ENCODE measurements at regions not wholly inside any gene's neighbourhood (a gene's known extent, or its start where the extent isn't known, plus 50 kb on each side); places are given as distances from the start of the nearest gene placed in this dataset.

DNA sequence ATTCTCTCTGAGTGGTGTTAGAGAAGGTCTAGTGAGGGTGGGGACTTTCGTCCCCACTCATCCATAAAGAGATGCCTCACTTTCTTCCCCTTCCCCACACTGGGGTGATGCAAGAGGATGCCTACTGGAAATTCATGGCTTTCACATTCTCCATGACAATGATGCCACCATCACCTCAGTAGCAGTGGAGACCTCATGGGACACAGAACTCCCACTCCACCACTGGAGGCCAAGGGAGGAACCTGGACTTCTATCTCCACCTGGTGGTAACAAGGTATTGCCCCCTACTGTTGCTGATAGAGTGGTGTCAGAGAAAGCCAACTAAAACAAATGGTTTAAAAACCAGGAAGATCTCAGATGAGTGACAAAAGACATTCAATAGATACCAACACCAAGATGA lies 110.9 kb downstream of the INHBB start:
- Histone ChIP-seq H3K36me3 (replicated peaks; ENCODE audit: insufficient read depth, low read length) (no peaks in the 10 kb centered on the region), H3K4me1 (ENCODE audit: low read length) (no peaks in the 10 kb centered on the region), H2AFZ (ENCODE audit: low read length) (no peak overlapping the region), H3K4me2 (ENCODE audit: low read depth, low read length) (no peak overlapping the region), H3K27ac (ENCODE audit: low read length) (no peak overlapping the region), H4K20me1 (ENCODE audit: insufficient read depth, low read length) (no peaks in the 10 kb centered on the region), H3K4me3 (ENCODE audit: low read length) (no peak overlapping the region), H3K79me2 (ENCODE audit: low read length) (no peaks in the 10 kb centered on the region), H3K9me3 (replicated peaks; ENCODE audit: insufficient read depth, low read length) (no peaks in the 10 kb centered on the region), H3K27me3 (replicated peaks; ENCODE audit: insufficient read depth, low read length) (no peaks in the 10 kb centered on the region), H3F3A (ENCODE audit: insufficient read depth, low read length) (no peaks in the 10 kb centered on the region), H3K9me2 (replicated peaks; ENCODE audit: insufficient read depth, low read length) (no peaks in the 10 kb centered on the region), H3K9ac (ENCODE audit: low read length) (no peak overlapping the region)
- TF ChIP-seq EZH2phosphoT487 (IDR thresholded peaks at IDR 0.05; ENCODE audit: low read length) (no peak), EZH2 (optimal IDR thresholded peaks at IDR 0.05; ENCODE audit: low read depth, low read length) (no peak)
- TF ChIP-seq, protein P1, sequence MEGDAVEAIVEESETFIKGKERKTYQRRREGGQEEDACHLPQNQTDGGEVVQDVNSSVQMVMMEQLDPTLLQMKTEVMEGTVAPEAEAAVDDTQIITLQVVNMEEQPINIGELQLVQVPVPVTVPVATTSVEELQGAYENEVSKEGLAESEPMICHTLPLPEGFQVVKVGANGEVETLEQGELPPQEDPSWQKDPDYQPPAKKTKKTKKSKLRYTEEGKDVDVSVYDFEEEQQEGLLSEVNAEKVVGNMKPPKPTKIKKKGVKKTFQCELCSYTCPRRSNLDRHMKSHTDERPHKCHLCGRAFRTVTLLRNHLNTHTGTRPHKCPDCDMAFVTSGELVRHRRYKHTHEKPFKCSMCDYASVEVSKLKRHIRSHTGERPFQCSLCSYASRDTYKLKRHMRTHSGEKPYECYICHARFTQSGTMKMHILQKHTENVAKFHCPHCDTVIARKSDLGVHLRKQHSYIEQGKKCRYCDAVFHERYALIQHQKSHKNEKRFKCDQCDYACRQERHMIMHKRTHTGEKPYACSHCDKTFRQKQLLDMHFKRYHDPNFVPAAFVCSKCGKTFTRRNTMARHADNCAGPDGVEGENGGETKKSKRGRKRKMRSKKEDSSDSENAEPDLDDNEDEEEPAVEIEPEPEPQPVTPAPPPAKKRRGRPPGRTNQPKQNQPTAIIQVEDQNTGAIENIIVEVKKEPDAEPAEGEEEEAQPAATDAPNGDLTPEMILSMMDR (IDR thresholded peaks at IDR 0.05; ENCODE audit: low read length): no peak
- no peak for DNase-seq

DNA sequence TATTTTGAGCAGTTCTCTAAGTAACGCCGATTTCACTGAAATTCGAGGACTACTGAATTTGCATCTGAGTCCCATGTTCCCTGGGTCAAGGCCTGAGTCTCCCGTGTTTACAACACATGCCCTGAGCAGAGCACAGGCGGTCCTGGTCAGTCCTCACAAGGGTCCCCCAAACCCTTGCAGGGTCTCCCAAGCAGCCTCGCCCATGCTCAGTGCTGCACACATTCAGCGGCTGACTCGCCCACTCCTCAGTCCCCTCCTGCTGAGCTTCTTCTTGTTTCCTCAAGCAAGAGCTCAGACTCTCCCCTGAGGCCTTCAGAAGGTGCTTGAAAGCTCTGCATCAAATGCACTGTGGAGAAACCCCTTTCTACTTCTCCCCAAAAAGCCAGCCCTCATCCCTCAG lies 114.6 kb downstream of the INHBB start:
- H3K79me2 ChIP-seq (ENCODE audit: low read length): no peaks in the 10 kb centered on the region
- H3K9me3 ChIP-seq (replicated peaks; ENCODE audit: insufficient read depth, low read length): no peaks in the 10 kb centered on the region
- H3K4me2 ChIP-seq (ENCODE audit: low read depth, low read length): no peak overlapping the region
- H3K9me2 ChIP-seq (replicated peaks; ENCODE audit: insufficient read depth, low read length): no peaks in the 10 kb centered on the region
- H3F3A ChIP-seq (ENCODE audit: insufficient read depth, low read length): no peaks in the 10 kb centered on the region
- TF ChIP-seq, protein P1 (IDR thresholded peaks at IDR 0.05; ENCODE audit: low read length): no peak
- TF ChIP-seq EZH2phosphoT487 (IDR thresholded peaks at IDR 0.05; ENCODE audit: low read length) (no peak), EZH2 (optimal IDR thresholded peaks at IDR 0.05; ENCODE audit: low read depth, low read length) (no peak)
- H2AFZ ChIP-seq (ENCODE audit: low read length): no peak overlapping the region
- H3K27me3 ChIP-seq (replicated peaks; ENCODE audit: insufficient read depth, low read length): no peaks in the 10 kb centered on the region
- H3K9ac ChIP-seq (ENCODE audit: low read length): no peak overlapping the region
- no peaks in the 10 kb centered on the region for H3K4me1 ChIP-seq (ENCODE audit: low read length)
- no peaks in the 10 kb centered on the region for H4K20me1 ChIP-seq (ENCODE audit: insufficient read depth, low read length)
- DNase-seq: no peak
- no peak overlapping the region for H3K27ac ChIP-seq (ENCODE audit: low read length)
- H3K36me3 ChIP-seq (replicated peaks; ENCODE audit: insufficient read depth, low read length): no peaks in the 10 kb centered on the region
- no peak overlapping the region for H3K4me3 ChIP-seq (ENCODE audit: low read length)

DNA sequence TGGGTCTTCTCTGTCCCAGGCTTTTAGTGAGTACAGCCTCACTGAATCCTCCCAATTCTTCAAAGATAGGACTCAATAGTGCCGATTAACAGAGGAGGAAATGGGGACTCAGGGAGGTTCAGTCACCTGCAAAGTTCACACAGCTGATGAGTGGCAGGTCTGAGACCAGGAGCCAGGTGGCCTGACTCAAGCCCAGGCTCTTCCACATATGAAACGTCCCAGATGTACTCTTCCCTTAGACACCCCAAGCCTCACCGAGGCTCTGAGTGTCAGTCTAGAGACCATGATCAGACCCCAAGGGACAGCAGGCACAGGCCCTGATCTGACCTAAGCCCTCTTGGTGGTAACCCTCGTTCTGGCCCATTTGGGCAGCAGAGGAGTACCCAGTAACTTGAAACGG lies 115.2 kb downstream of the INHBB start:
- no peaks in the 10 kb centered on the region for H3F3A ChIP-seq (ENCODE audit: insufficient read depth, low read length)
- no peak overlapping the region for H3K4me3 ChIP-seq (ENCODE audit: low read length)
- TF ChIP-seq EZH2phosphoT487 (IDR thresholded peaks at IDR 0.05; ENCODE audit: low read length) (no peak), EZH2 (optimal IDR thresholded peaks at IDR 0.05; ENCODE audit: low read depth, low read length) (no peak)
- TF ChIP-seq, protein P1 (IDR thresholded peaks at IDR 0.05; ENCODE audit: low read length): no peak
- no peak overlapping the region for H2AFZ ChIP-seq (ENCODE audit: low read length)
- H3K9me3 ChIP-seq (replicated peaks; ENCODE audit: insufficient read depth, low read length): no peaks in the 10 kb centered on the region
- H3K27me3 ChIP-seq (replicated peaks; ENCODE audit: insufficient read depth, low read length): no peaks in the 10 kb centered on the region
- no peak overlapping the region for H3K4me2 ChIP-seq (ENCODE audit: low read depth, low read length)
- no peak overlapping the region for H3K9ac ChIP-seq (ENCODE audit: low read length)
- H3K4me1 ChIP-seq (ENCODE audit: low read length): no peaks in the 10 kb centered on the region
- DNase-seq: no peak
- H3K36me3 ChIP-seq (replicated peaks; ENCODE audit: insufficient read depth, low read length): no peaks in the 10 kb centered on the region
- H3K9me2 ChIP-seq (replicated peaks; ENCODE audit: insufficient read depth, low read length): no peaks in the 10 kb centered on the region
- no peak overlapping the region for H3K27ac ChIP-seq (ENCODE audit: low read length)
- H3K79me2 ChIP-seq (ENCODE audit: low read length): no peaks in the 10 kb centered on the region
- no peaks in the 10 kb centered on the region for H4K20me1 ChIP-seq (ENCODE audit: insufficient read depth, low read length)

All from MM.1S (cell line).